ENCODE measurements at regions not wholly inside any gene's neighbourhood (a gene's known extent, or its start where the extent isn't known, plus 50 kb on each side); places are given as distances from the start of the nearest gene placed in this dataset.

GRCh38 chr15:97461226-97461625 lies 499.3 kb upstream of the ARRDC4 start (continued):
- TF ChIP-seq GTF3C2 (IDR thresholded peaks at IDR 0.05; ENCODE audit: borderline replicate concordance, extremely low read depth, insufficient read length) = no peak
- no peak for TF ChIP-seq SMC3 (conservative IDR thresholded peaks at IDR 0.05; ENCODE audit: insufficient read depth, low read depth, low read length)
- no peak for TF ChIP-seq ZFX (CRISPR knock-in tag; IDR thresholded peaks at IDR 0.05)
- TF ChIP-seq NCOA4 (IDR thresholded peaks at IDR 0.05; ENCODE audit: partially characterized antibody) = no peak
- no peak for TF ChIP-seq NCOR1 (IDR thresholded peaks at IDR 0.05)
- no peak for TF ChIP-seq MYC (IDR thresholded peaks at IDR 0.05; ENCODE audit: low read depth, low read length)
- no peak for TF ChIP-seq MYC (CRISPR knock-in tag; IDR thresholded peaks at IDR 0.05; ENCODE audit: borderline replicate concordance, low read depth)

DNA sequence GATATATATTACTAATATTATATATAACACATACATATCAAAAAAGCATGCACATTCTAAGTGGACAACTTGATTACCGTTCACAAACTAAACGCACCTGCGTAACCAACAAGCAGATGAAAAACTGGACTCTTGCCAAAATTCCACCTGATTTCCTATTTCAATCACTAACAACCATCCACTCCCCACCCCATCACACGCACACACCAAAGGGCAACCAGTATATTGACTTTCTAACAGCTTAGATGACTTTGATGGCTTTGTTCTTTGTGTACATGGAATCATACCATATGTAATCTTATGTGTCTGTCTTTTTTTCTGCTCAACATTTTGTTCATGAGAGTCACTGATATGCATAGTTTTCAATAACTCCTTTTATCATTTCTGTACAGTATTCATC lies 496.8 kb upstream of the ARRDC4 start:
- ChIA-PET CTCF (ENCODE audit: low intra/inter-chr PET ratio) (no interaction called here), POLR2A (no interaction called here)
- no peaks in the 10 kb centered on the region for H3K4me1 ChIP-seq (replicated peaks in 1 of 2; ENCODE audit: control insufficient read depth in 2 of 2, insufficient read depth in 2 of 2, low read length in 2 of 2)
- 0% methylated on average over 4 of the region's 4 CpGs for whole genome bisulfite sequencing (ENCODE audit: insufficient coverage, low coverage, missing lambda C conversion rate)
- no peaks in the 10 kb centered on the region for H3K9me3 ChIP-seq (replicated peaks; ENCODE audit: control insufficient read depth, insufficient read depth, low read depth, low read length)
- no peaks in the 10 kb centered on the region for H3K9me1 ChIP-seq (ENCODE audit: control insufficient read depth, insufficient read depth, low read length)
- intact Hi-C loops (cut with micrococcal nuclease) = no loop called here
- TF ChIP-seq NEUROD1 (IDR thresholded peaks at IDR 0.05; ENCODE audit: borderline replicate concordance, low read depth, low read length, partially characterized antibody) (no peak), NFIC (IDR thresholded peaks at IDR 0.05) (peak; percentile 14; the same call in 1 of the 2 replicates)
- H2AFZ ChIP-seq (ENCODE audit: low read depth, low read length) = no peak overlapping the region
- no peaks in the 10 kb centered on the region for H3K27me3 ChIP-seq (ENCODE audit: control insufficient read depth in 2 of 2, insufficient read depth in 2 of 2, low read length in 2 of 2)
- H3K79me2 ChIP-seq (ENCODE audit: control insufficient read depth, insufficient read depth, low read length) = no peaks in the 10 kb centered on the region
- H3K36me3 ChIP-seq (ENCODE audit: control insufficient read depth, insufficient read depth, low read length) = no peaks in the 10 kb centered on the region
- BruUV-seq (replicated peaks) = no TSS peak
- no peak overlapping the region for H3K27ac ChIP-seq (ENCODE audit: extremely low read depth, low read depth, low read length)
- FAIRE-seq (no peak), DNase-seq (ENCODE audit: extremely low read depth in 1 of 4, low spot score in 3 of 4) (no peak), ATAC-seq (no peak)
- no peaks in the 10 kb centered on the region for H4K20me1 ChIP-seq (replicated peaks; ENCODE audit: control insufficient read depth, insufficient read depth, low read length)
- H3K4me3 ChIP-seq = no peak overlapping the region
- H3K9ac ChIP-seq (ENCODE audit: insufficient read depth in 1 of 2, low read depth in 2 of 2, low read length in 2 of 2) = no peak overlapping the region
- in situ Hi-C loops (cut with MboI) = no loop called here
- H3K4me2 ChIP-seq (ENCODE audit: insufficient read depth, low read length) = no peak overlapping the region

All from K562 (cell line).